Spleen (tissue), 11 donors: ENCODE measurements at regions not wholly inside any gene's neighbourhood (a gene's known extent, or its start where the extent isn't known, plus 50 kb on each side); places are given as distances from the start of the nearest gene placed in this dataset.

Experiments
- DNase-seq: peaks from one replicate; pipeline ENCODE4 v3.0.0-alpha.2; 2020
- H3K27ac ChIP-seq, 8 donors: fragments of 200-600 bp; sonication (generic) in 7 of 8; 1 replicate in 4 of 8; 2 replicates in 4 of 8; pipeline versions ENCODE4 v1.5.0 to v1.8.0; 2016 to 2021; ENCODE audit warnings: inconsistent platforms in 4 of 8, mild to moderate bottlenecking in 4 of 8, moderate library complexity in 1 of 8
- H3K27me3 ChIP-seq, 7 donors: fragments of 200-600 bp; sonication (generic) in 6 of 7; replicated peaks in 1 of 7; 1 replicate in 4 of 7; 2 replicates in 3 of 7; pipeline versions ENCODE4 v1.5.0 to v1.8.0; 2016 to 2021; ENCODE audit warnings: inconsistent platforms in 3 of 7, mild to moderate bottlenecking in 1 of 7
- H3K36me3 ChIP-seq, 6 donors: fragments of 200-600 bp; sonication (generic) in 5 of 6; 1 replicate in 4 of 6; 2 replicates in 2 of 6; pipeline versions ENCODE4 v1.5.0 to v1.8.0; 2016 to 2021; ENCODE audit warnings: inconsistent platforms in 2 of 6
- H3K4me1 ChIP-seq, 6 donors: fragments of 200-600 bp; sonication (generic) in 5 of 6; 1 replicate in 3 of 6; 2 replicates in 3 of 6; pipeline versions ENCODE4 v1.5.0 to v1.8.0; 2016 to 2021; ENCODE audit warnings: inconsistent platforms in 3 of 6
- H3K4me3 ChIP-seq, 8 donors: fragments of 200-600 bp; sonication (generic) in 7 of 8; 1 replicate in 4 of 8; 2 replicates in 4 of 8; pipeline versions ENCODE4 v1.5.0 to v1.8.0; 2016 to 2021; ENCODE audit warnings: inconsistent platforms in 4 of 8, mild to moderate bottlenecking in 4 of 8, moderate library complexity in 2 of 8
- H3K9me3 ChIP-seq, 8 donors: fragments of 200-600 bp; sonication (generic) in 7 of 8; 1 replicate in 4 of 8; 2 replicates in 4 of 8; pipeline versions ENCODE4 v1.5.0 to v1.8.0; 2016 to 2021; ENCODE audit warnings: inconsistent platforms in 4 of 8
- POLR2A ChIP-seq, 3 donors: fragments of 450-650 bp; IDR thresholded peaks; one replicate each; pipeline ENCODE4 v1.5.1; 2017; ENCODE audit warnings: antibody characterized with exemption in 3 of 3, mild to moderate bottlenecking in 1 of 3
- POLR2AphosphoS5 ChIP-seq, 3 donors: sonication (generic); formaldehyde crosslinking; IDR thresholded peaks; one replicate each; pipeline ENCODE4 v1.5.1; 2017; ENCODE audit warnings: antibody characterized with exemption in 3 of 3
- WGBS, 5 donors: extraction: QIAGEN DNeasy Blood & Tissue Kit in 3 of 5; methylation state at CpG; one replicate each; pipeline versions ENCODE4 v1.1.5 to v1.1.7; 2013 to 2018; 5-methylcytosine and 5-hydroxymethylcytosine counted together
- intact Hi-C: fragments of 100-400 bp; cut with DNase I; formaldehyde crosslinking; loops from one replicate; pipeline ENCODE4 v1.15.0; 2023; ENCODE audit warnings: low total_unique reads
- TF ChIP-seq, protein P1 (sequence below), 11 experiments: fragments of 200-600 bp in 7 of 11; fragments of 450-650 bp in 4 of 11; sonication (generic) in 4 of 11; IDR thresholded peaks in 8 of 11; conservative IDR thresholded peaks in 3 of 11; 1 replicate in 7 of 11; 2 replicates in 4 of 11; pipeline versions ENCODE4 v1.4.0 to v1.8.0; 2016 to 2021; ENCODE audit warnings: antibody characterized with exemption in 11 of 11, inconsistent platforms in 4 of 11, mild to moderate bottlenecking in 1 of 11
- donor health status: healthy with polysubstance abuse.
- donor health status: DM: no; HTN: no; CAD: no; lungs with moderate emphysema.
- donor health status: DM: no; HTN: no; CAD: no.
- donor health status: Bipolar disorder and iron deficiency.
- donor health status: healthy.
- donor health status: DM: no; HTN: no; CAD: no.
- donor health status: DM: yes; HTN: yes; CAD: no.

GRCh38 chr14:97290977-97291376, 493.8 kb downstream of the VRK1 start:
- Histone ChIP-seq H3K4me3 (no peak overlapping the region), H3K4me1 (no peaks in the 10 kb centered on the region), H3K27me3 (peaks cover 0 to 29% (median 0%) of the 10 kb centered on the region in 7 donors), H3K9me3 (no peaks in the 10 kb centered on the region), H3K27ac (no peak overlapping the region), H3K36me3 (no peaks in the 10 kb centered on the region)
- intact Hi-C loops: no loop called here
- DNase-seq: no peak
- 62 to 72% (median 65%) methylated on average over 3 of the region's 3 CpGs for WGBS, 5 donors
- TF ChIP-seq, protein P1, sequence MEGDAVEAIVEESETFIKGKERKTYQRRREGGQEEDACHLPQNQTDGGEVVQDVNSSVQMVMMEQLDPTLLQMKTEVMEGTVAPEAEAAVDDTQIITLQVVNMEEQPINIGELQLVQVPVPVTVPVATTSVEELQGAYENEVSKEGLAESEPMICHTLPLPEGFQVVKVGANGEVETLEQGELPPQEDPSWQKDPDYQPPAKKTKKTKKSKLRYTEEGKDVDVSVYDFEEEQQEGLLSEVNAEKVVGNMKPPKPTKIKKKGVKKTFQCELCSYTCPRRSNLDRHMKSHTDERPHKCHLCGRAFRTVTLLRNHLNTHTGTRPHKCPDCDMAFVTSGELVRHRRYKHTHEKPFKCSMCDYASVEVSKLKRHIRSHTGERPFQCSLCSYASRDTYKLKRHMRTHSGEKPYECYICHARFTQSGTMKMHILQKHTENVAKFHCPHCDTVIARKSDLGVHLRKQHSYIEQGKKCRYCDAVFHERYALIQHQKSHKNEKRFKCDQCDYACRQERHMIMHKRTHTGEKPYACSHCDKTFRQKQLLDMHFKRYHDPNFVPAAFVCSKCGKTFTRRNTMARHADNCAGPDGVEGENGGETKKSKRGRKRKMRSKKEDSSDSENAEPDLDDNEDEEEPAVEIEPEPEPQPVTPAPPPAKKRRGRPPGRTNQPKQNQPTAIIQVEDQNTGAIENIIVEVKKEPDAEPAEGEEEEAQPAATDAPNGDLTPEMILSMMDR (IDR thresholded peaks at IDR 0.05 in 8 of 11, conservative IDR thresholded peaks at IDR 0.05 in 3 of 11): no peak
- no peak for TF ChIP-seq POLR2A (IDR thresholded peaks at IDR 0.05)
- no peak for TF ChIP-seq POLR2AphosphoS5 (IDR thresholded peaks at IDR 0.05)

DNA sequence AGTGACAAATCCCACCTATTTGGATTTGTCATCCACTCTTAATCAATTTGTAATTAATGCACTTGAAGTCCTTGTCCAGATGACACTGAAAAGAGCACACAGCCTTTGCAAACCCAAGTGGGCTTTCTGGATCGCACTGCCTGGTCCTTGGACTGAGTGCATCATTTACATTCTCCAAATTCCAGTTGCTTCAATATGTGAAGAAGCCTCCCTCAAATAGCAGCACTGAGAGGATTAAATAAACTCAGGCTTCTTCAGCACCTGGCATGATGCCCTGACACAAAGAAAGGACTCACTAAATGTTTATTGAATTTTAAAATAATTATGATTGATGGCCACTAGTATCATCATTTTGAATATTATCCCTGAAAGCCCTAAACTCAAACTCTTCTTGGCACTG, 496.5 kb downstream of the VRK1 start:
- Histone ChIP-seq H3K4me1 (no peaks in the 10 kb centered on the region), H3K9me3 (no peaks in the 10 kb centered on the region), H3K4me3 (no peak overlapping the region), H3K27ac (no peak overlapping the region), H3K36me3 (no peaks in the 10 kb centered on the region), H3K27me3 (peaks cover 0 to 34% (median 0%) of the 10 kb centered on the region in 7 donors)
- no peak for DNase-seq
- TF ChIP-seq POLR2AphosphoS5 (IDR thresholded peaks at IDR 0.05) (no peak), POLR2A (IDR thresholded peaks at IDR 0.05) (no peak)
- TF ChIP-seq, protein P1 (IDR thresholded peaks at IDR 0.05 in 8 of 11, conservative IDR thresholded peaks at IDR 0.05 in 3 of 11): no peak
- 62 to 77% (median 71%) methylated on average over 1 of the region's 1 CpG for WGBS, 5 donors
- intact Hi-C loops: no loop called here

DNA sequence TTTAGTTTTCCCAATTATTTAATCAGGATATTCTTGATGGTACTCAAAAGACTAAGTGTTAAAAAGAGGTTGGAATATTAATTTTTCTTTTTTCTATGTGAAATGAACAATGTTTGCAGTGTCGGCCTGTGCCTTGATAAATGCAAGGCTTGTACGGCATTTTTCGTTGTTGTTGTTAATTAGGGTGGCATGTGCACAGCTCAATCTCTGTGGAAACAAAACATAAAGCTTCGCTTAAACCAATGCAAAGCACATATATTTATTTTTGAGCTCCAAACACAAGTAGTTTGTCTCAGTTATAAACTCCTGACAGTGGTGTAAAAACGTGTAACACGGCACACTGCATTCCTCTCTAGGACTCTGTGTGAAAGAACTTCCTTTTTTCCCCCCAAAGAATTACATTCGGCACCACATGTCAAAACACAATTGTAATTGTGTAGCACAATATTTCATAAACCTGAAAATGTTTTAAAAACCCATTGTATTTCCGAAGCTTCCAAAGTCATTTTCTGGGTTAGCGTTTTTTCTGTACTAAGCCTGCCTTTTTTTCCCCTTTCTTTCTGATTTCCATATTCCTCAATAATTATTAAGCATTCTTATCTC, 498.0 kb downstream of the VRK1 start:
- H3K27ac ChIP-seq: no peak overlapping the region
- DNase-seq: no peak
- H3K27me3 ChIP-seq: peaks cover 0 to 34% (median 0%) of the 10 kb centered on the region in 7 donors
- H3K9me3 ChIP-seq: no peaks in the 10 kb centered on the region
- H3K4me1 ChIP-seq: no peaks in the 10 kb centered on the region
- WGBS, 5 donors: 65 to 77% (median 66%) methylated on average over 9 of the region's 9 CpGs
- intact Hi-C loops: no loop called here
- no peaks in the 10 kb centered on the region for H3K36me3 ChIP-seq
- no peak for TF ChIP-seq POLR2A (IDR thresholded peaks at IDR 0.05)
- TF ChIP-seq POLR2AphosphoS5 (IDR thresholded peaks at IDR 0.05): no peak
- TF ChIP-seq, protein P1 (IDR thresholded peaks at IDR 0.05 in 8 of 11, conservative IDR thresholded peaks at IDR 0.05 in 3 of 11): no peak
- H3K4me3 ChIP-seq: no peak overlapping the region

DNA sequence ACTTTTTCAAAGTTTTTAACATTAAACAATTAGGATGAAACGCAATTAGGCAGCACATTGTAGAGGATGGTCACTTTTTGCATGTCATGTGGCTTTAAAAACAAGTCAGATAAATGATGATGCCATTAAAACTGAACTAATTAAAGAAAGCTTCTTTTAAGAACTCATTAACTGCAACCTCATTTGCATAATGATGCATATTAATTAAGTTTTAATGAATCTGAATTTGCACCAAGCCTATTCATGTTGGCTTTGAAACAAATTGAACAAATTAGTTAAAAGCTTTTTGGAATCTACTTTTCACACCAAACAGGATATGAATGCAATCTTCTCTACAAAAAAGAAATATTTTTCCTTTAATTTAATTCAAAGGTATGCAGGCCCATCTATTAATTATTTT, 499.0 kb downstream of the VRK1 start:
- 82 to 96% (median 94%) methylated on average over 1 of the region's 1 CpG for WGBS, 5 donors
- intact Hi-C loops: no loop called here

More for the DNA sequence above, 499.0 kb downstream of the VRK1 start:
- DNase-seq: no peak
- Histone ChIP-seq H3K27me3 (peaks cover 0 to 34% (median 0%) of the 10 kb centered on the region in 7 donors), H3K27ac (no peak overlapping the region), H3K9me3 (no peaks in the 10 kb centered on the region), H3K36me3 (no peaks in the 10 kb centered on the region), H3K4me1 (no peaks in the 10 kb centered on the region), H3K4me3 (no peak overlapping the region)
- no peak for TF ChIP-seq POLR2AphosphoS5 (IDR thresholded peaks at IDR 0.05)
- TF ChIP-seq, protein P1 (IDR thresholded peaks at IDR 0.05 in 8 of 11, conservative IDR thresholded peaks at IDR 0.05 in 3 of 11): no peak
